HG02571 (cell line): ENCODE measurements at regions not wholly inside any gene's neighbourhood (a gene's known extent, or its start where the extent isn't known, plus 50 kb on each side); places are given as distances from the start of the nearest gene placed in this dataset.

Experiments
- ATAC-seq: cut with Tn5 transposase; IDR thresholded peaks from one replicate; pipeline ENCODE4 v1.9.1; 2021; ENCODE audit warnings: mild to moderate bottlenecking, moderate library complexity; ENCODE audit not compliant: unreplicated experiment

DNA sequence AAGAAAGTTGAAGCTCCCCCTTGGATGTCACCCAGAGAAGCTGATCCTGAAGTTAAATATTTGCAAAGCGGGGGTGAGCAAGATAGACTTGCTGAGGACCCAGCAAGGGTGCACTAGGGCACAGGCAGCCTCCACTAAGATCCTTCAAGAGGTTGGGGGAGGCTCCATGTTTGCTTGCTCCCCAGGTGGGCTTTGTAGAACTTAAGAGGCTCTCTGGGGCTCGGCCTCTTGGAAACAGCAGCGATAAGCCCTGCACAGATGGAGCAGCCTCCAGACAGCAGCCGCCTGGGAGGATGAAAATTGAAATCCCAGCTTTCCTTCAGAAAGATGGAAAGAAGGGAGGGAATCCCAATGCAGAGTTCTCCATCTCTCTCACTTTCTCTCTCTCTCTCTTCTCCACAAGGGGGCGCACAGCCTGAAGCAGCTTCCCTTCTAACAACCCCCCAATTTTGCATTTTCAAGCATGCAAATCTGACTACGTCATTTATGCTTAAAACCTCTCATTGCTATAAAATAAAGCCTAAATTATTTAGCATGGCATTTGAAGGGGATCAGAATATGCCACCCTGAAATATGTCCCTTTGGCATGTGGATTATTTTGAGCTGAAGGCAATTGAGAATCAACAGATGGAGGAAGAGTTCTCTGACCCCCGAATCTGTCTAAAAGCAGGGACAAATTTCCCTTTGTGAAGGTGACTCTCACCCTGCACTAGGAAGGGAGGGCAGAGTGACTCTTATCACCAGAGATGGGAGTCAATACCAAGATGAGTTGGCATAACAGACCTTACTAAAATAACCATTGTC is 185.7 kb upstream of the KLHL29 start:
- ATAC-seq, result no peak

DNA sequence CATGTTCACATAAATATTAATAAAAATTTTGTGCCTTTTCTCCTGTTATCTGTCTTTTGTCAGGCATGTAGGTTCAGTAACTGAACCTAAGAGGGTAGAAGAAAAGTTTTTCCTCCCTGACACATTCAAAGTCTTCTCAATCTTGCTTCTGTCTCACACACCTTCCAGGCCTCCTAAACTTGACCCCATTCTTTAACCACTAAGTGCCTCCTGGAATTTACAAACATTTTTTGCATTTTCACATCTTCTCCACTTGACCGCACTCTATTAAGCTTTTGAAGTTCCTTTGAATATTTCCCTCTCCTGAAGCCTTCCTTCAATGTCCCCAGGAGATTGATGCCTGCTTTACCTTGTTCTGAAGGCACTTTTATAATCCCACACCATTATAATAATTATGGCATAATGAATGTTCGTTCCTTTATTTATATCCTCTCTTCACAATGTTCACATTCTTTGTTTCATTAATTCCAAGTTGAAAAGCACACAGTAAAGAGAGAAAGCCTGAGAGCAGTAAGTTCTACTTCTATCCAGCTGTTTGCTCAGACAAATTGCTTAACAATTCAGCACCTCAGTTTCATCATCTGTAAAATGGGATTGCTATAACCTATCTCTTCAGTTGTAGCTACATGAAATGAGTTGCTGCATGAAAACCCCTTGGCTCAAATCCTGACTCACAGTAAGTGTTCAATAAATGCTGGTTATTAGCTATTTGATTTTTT is 184.8 kb upstream of the KLHL29 start:
- no peak for ATAC-seq

DNA sequence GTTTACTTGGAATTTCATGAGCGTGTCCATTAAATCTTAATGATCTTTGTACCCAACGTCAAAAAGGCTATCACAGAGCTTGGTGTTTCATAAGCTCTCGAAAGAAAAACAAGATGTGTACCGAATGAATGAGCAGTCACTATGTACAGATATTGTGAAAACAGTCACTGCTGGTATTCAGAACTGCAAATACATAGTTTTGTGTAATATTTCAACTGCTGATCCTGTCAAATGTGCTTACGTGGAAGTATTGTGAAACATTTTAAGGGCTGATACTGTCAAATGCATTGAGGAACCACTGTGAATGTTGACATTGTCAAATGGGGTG is 184.2 kb upstream of the KLHL29 start:
- ATAC-seq, result no peak

DNA sequence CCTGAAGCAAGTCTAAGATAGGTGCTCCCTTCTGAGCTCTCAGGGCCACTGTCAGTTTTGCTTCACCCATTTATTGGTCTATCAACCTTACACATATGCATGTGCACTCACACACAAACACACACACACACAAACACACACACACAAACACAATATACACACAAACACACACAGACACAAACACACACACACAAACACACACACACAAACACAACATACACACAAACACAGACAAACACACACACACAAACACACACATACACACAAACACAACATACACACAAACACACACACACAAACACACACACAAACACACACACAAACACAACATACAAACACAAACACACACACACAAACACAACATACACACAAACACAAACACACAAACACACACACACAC is 181.6 kb upstream of the KLHL29 start:
- no peak for ATAC-seq

DNA sequence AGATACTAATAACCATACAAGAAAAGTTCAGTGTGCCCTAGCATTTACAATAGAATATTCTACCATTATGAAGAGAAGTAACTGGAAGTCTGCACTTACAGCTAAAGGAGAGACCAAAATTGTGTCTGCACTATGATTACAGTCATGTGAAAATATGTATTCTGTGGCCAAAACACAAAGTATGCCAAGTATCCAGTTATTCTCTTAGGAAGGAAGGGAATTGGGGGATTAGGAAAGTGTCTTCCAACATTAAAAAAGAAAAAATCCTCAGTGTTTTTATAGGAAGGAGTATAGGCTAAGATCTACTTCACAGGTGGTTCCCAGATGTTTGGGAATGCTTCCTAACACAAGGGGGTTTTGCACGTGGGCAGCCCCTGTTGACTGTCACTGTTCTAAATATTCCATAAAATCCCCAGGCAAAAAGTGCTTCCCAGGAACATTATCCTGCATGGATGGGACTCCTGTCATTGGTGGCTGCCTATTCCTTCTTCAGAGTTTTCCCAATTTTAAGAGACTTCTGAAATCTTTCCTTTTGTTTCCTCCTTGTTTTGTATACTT is 180.2 kb upstream of the KLHL29 start:
- ATAC-seq, result no peak

DNA sequence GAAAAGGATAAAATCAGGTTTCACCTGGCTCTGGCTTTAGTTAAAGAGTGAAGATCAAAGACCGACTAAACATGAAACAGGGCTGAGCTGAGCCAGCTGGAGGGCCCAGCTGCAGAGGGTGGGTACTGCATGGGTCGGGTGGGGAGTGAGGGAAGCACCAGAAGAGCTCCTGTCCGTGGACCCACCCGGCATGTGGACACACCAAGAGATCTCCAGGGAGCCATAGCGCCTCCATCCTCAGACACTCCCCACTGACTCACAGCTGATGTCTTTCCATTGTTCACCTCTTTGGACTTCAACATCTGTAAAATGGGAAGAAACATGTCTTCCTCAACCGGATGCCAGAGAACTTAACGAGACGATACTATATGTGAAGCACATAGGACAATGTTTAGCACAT is 178.3 kb upstream of the KLHL29 start:
- no peak for ATAC-seq

DNA sequence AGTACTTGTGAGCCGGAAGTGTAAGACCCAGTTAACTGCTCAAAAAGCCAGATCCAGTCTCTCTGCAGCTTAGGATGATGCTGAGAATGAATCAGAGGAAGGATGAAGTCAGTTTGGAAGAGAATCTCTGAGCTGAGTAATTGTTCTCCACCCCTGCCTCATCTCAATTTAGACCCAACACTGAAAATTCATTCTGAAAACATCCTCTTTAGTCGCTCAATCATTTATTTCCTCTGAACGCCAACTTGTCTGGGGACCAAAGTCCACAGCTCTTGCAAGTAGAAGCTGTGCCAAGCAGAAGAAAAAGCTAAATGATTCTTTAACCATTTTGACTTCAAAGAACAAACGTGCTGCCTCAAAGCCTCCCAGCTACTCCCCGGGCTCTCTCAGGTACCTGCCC is 177.1 kb upstream of the KLHL29 start:
- ATAC-seq, result no peak

DNA sequence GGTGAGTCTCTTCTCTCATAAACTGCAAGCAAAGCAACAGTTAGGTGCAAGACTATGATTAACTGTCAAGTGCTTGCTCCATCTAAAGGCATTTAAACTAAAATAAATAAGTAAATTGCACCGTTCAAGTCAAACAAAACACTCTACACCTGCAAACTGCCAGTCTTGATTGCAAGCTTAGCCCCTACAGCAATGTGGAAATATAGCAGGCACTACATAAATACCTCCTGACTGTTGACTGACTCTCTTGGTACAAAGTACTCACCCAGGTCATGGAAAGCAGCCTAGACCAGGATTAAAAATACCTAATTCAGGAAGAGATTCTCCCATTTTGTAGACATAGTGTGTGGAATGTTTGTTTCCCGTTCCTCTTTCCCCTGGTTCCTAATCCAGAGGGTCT is 176.6 kb upstream of the KLHL29 start:
- ATAC-seq, result no peak

DNA sequence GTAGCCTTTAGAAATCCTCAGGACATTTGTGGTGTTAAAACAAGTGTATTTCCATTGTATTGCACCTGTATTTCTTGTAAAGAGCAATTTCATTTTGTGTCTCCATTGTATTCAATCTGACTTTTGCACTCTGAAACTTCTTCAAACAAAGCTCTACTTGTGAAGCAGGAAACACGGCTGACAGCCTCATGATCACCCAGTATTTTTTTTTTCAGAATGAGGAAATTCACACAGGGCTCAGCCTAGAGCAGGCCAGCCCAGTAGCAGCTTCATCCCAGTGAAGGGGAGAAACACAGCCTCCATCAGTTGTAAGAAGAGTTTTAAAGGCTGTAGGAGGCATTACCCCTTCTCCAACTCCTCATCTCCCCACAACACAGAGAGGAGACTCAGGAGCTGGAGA is 175.9 kb upstream of the KLHL29 start:
- no peak for ATAC-seq

DNA sequence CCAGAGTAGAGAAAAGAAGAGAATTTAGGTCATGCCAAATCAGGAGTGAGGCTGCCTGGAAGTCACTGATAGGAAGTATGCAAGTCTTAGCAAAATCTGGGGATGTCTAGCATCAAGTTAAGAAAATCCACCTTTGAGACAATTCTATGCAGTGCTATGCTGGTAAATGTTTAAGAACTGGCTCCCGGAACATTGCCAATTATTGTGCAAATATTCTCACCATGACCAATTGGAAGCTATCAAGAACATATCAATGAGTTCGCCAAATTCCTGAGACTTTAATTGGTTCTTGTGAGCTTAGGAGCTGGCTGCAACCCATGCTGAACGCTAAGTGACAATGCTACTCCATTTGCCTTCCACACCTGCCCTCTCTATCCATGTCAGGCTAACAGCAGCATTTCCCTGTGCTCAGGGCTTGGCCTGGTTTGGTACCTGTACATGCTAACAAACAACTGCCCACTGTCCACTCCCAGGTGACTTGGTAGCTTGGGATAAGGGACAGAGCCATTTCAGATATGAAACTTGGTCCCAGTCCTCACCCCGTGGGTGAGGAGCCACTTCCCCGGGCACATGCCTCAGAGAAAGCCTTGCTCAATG is 172.9 kb upstream of the KLHL29 start:
- ATAC-seq, result no peak

DNA sequence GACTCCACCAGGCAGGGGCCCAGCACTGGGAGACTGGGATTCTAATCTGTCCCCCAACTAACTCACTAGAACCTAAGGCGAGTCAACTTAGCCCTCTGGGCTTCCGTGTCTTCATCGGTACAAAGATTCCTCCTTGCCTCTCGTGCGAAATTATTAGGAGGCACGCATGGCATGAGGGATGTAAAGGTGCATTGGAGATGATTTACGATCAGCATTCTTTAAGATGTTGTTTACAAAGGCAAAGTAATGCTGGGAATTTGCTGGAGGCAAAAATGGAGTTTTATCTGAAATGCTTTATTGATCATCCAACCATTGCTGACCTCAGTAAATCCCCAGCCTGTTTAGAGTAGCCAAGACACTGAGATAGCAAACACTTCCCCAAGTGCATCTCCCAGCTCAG is 171.8 kb upstream of the KLHL29 start:
- ATAC-seq, result no peak

DNA sequence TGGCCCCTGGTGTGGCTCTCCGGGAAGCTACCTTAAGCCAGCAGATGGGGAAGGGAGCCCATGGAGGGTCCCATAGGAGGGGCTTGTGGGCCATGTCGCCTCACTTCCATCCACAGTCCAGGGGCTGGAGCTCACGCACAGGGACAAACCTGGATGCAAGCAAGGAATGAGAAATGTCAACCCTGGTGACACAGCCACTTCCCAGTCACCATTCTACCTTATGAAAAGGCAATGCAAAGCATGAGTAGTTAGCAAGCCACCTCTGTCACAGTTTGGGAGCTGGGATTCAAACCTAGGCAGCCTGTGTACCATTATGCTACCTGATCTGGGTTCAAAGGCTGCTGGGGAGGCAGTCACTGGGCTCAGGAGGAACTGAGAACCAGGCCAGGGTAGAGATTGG is 170.0 kb upstream of the KLHL29 start:
- no peak for ATAC-seq

DNA sequence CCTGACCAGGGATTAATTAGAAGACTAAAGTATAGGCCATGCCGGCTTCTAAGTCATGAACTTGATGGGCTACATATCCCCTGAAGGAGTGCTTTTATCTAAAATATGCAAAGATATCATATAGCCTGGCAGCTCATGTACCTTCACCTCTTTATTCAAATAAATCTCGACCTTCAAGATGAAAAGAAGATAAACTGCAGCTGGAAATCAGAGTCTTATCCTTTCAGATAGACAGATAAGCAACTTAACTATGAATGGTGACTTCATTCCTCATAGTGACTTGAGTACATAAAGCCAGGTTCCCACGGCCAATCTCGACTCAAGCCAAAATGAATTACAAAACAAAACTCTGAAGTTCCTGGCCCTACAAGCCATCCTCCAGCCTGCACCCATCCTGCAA is 165.3 kb upstream of the KLHL29 start:
- ATAC-seq, result no peak

DNA sequence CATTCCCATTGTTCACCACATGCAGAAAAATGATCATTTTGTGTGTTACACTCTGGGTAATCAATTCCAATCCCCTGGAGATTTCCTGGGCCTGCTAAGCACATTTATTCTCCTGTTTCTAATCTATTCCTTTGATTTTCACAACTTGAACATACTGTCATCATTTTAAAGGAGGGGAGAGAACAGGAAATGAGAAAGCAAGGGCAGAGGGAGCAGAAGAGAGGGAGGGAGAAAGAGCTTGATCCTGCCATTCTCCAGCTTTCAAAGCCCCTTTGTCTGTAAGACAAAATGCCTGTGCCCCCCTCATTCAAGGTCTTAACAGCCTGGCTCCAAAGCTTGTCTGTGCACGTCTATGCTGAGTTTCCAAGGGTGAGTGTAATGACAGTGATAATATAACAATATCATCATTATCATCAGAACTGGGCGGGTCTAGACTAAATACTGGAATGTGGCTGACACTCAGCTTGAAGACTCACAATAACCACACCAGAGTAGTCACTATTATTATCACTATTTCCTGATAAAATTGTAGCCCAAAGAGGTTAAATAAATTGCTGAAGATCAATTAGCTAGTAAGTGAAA is 164.4 kb upstream of the KLHL29 start:
- no peak for ATAC-seq

DNA sequence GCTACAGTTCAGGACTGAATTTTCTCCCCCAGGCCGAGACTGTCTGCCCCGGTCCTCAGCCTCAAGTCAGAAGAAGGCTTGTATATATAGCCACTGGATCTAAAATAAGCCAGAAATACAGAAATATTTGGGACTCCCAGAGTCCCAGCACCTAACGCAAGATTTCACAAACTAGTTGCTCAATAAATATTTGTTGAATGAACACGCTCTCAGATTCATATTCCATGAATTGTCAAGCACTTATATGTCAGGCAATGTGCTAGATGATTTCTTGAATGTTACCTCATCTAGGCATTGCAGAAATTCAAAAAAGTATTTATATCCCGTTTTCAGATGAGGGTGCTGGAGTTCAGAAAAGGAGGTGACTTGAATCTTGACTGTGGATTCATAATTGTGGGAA is 163.7 kb upstream of the KLHL29 start:
- no peak for ATAC-seq

DNA sequence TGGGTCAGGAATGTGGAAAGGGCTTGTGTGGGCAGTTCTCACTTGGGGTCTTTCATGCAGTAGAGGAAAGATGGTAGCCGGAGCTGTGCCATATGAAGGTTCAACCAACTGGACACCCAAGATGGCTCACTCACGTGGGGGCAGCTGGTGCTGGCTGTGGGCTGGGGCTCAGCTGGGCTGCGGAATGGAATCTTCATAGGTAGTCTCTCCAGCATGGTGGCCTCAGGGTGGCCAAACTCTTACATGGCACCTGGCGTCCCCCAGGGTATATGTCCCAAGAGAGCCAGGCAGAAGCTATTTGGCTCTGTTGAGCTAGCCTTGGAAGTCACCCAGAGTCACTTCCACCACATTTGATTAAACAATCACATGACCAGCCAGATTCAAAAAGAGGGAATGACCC is 163.1 kb upstream of the KLHL29 start:
- no peak for ATAC-seq

DNA sequence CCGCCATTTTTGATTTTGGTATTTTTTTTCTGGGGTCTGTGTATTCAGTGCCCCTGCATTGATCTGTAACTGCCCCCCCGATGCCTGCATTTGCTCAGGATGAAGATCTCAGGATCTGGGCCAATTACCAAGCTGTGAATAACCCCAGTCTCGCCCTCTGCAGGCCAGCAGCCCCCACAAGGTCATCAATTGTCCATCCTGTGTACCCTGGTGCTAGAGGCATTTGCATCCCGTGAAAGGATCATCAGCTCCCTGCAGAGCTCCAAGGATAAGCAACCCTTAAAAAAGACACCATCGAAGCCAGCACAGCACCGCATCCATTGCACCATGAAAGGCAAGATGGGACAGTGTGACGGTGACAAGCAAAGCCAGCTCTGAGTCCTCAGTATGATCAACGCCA is 154.1 kb upstream of the KLHL29 start:
- no peak for ATAC-seq

DNA sequence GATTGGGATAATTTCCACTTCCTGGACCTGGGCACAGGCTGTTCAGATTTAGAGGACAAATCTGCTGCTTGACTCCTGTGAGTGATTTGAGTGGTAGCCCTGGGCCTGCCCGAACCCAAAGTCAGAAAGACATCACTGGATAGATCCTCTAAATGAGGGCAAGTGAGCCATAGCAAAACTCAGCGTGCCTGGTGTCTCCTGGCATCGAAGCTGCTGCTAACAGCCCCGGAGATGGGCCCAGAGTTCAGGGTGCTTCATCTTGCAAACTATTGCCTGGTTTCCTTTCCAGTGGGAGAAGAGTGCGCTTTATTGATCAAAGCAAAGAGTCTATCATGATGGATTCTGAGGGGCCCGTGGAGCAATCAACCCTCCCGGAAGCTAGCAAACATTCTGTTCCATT is 153.1 kb upstream of the KLHL29 start:
- ATAC-seq, result no peak

DNA sequence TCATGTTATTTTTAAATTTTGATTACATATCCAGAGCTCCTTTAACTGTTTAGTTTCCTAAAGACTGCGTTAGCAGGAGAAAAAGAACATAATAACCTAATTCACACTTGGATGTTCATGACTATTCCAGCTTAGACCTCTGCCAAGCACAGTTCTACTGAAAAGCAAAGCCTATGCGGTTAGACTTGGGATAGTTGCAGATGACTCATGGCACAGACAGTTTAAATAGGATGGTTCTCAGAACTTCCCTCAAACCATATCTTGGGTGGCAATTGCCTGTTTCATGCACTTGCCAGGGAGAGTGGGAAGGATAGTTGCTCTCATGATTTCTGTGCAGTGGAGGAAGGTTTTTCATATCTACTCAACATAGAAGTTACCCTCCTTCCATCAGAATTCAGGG is 149.7 kb upstream of the KLHL29 start:
- no peak for ATAC-seq

DNA sequence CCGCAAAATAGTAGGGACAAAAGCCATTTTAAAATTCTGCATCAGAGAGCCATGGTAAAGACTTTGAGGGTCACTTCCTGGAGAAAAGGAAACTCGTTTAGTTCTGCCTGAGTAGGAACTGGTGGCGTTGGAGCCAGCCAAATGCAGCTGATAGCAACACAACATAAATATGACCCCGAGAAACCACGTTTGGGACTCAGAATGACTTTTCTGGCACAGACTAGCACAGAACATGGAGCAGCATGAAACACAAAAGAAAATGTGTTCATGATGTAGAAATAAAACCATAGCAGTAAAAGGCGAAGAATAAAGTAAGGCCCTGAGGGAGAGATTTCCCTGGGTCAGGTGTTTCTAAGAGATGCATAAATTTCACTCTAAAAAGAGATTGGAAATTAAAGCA is 149.2 kb upstream of the KLHL29 start:
- no peak for ATAC-seq

DNA sequence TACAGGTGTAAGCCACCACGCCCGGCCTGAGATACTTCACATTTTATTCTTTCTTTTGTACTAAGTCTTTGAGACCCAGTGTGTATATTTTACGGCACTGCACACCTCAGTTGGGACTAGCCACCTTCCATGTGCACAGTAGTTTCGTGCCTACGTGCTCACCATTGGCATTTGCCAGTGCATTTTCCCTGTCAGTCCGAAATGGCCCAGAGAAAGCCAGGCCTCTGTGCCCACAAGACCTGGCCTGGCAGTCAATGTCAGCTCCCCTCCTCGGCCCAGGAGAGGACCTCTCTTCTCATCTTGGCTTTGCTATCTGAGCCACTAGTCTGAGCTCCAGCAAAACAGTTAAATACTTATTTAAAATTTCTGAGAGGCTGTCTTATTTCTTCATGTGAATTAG is 147.8 kb upstream of the KLHL29 start:
- no peak for ATAC-seq
